Progenitor cell of endocrine pancreas (in vitro differentiated cells): ENCODE measurements at regions not wholly inside any gene's neighbourhood (a gene's known extent, or its start where the extent isn't known, plus 50 kb on each side); places are given as distances from the start of the nearest gene placed in this dataset.

Experiments
- DNase-seq: peaks from one replicate; pipeline ENCODE4 v3.0.0; 2021; ENCODE audit warnings: low spot score; ENCODE audit not compliant: unreplicated experiment
- H3K27ac Mint-ChIP-seq: 2 replicates; pipeline ENCODE4 v1.8.0; 2021; ENCODE audit warnings: mild to moderate bottlenecking, moderate library complexity, mixed read lengths
- H3K27me3 Mint-ChIP-seq: 2 replicates; pipeline ENCODE4 v1.8.0; 2021; ENCODE audit warnings: mixed read lengths
- H3K36me3 Mint-ChIP-seq: 2 replicates; pipeline ENCODE4 v1.8.0; 2022; ENCODE audit warnings: mixed read lengths; ENCODE audit not compliant: insufficient read depth
- H3K4me1 Mint-ChIP-seq: 2 replicates; pipeline ENCODE4 v1.8.0; 2021; ENCODE audit warnings: low read depth, mixed read lengths
- H3K4me3 Mint-ChIP-seq: 2 replicates; pipeline ENCODE4 v1.8.0; 2021; ENCODE audit warnings: low read depth, mild to moderate bottlenecking, moderate library complexity, mixed read lengths
- H3K9me3 Mint-ChIP-seq: 2 replicates; pipeline ENCODE4 v1.8.0; 2021; ENCODE audit warnings: low read depth, mixed read lengths
- TF ChIP-seq, protein P1 (sequence below): fragments of 200-600 bp; sonication (generic); IDR thresholded peaks from one replicate; pipeline ENCODE4 v1.5.0; 2021; ENCODE audit warnings: antibody characterized with exemption, mild to moderate bottlenecking; ENCODE audit not compliant: unreplicated experiment

DNA sequence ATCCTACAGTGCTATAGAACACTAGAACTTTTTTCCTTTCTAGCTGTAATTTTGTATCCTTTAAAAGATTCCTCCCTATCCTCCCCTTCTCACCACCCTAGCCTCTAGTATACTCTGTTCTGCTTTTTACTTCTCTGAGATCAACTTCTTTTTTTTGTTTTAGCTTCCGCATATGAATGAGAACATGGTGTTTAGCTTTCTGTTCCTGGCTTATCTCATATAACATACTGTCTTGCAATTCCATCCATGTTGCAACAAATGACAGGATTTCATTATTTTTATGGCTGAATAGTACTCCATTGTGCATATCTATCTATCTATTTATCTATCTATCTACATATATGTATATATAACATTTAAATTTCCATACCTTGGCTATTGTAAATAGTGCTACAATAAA, 126.0 kb upstream of the MAN2A1 start:
- Mint-ChIP-seq H3K4me3 (no peak overlapping the region), H3K4me1 (no peaks in the 10 kb centered on the region), H3K9me3 (no peaks in the 10 kb centered on the region), H3K27me3 (no peaks in the 10 kb centered on the region), H3K36me3 (no peaks in the 10 kb centered on the region), H3K27ac (no peak overlapping the region)
- no peak for DNase-seq
- TF ChIP-seq, protein P1, sequence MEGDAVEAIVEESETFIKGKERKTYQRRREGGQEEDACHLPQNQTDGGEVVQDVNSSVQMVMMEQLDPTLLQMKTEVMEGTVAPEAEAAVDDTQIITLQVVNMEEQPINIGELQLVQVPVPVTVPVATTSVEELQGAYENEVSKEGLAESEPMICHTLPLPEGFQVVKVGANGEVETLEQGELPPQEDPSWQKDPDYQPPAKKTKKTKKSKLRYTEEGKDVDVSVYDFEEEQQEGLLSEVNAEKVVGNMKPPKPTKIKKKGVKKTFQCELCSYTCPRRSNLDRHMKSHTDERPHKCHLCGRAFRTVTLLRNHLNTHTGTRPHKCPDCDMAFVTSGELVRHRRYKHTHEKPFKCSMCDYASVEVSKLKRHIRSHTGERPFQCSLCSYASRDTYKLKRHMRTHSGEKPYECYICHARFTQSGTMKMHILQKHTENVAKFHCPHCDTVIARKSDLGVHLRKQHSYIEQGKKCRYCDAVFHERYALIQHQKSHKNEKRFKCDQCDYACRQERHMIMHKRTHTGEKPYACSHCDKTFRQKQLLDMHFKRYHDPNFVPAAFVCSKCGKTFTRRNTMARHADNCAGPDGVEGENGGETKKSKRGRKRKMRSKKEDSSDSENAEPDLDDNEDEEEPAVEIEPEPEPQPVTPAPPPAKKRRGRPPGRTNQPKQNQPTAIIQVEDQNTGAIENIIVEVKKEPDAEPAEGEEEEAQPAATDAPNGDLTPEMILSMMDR, result no peak

DNA sequence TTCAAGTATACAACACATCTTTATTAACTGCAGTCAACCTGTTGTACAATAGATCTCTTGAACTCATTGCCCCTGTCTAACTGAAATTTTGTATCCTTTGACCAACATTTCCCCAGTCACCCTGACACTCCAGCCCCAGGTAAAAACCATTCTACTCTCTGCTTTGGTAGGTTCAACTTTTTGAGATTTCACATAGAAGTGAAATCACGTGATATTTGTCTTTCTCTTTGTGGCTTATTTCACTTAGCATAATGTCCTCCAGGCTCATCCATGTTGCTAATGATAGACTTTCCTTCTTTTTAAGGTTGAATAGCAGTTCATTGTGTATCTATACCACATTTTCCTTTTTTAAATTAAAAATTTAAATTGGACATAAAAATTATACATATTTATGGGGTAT, 126.5 kb upstream of the MAN2A1 start:
- no peaks in the 10 kb centered on the region for H3K27me3 Mint-ChIP-seq
- TF ChIP-seq, protein P1, result no peak
- DNase-seq, result no peak

DNA sequence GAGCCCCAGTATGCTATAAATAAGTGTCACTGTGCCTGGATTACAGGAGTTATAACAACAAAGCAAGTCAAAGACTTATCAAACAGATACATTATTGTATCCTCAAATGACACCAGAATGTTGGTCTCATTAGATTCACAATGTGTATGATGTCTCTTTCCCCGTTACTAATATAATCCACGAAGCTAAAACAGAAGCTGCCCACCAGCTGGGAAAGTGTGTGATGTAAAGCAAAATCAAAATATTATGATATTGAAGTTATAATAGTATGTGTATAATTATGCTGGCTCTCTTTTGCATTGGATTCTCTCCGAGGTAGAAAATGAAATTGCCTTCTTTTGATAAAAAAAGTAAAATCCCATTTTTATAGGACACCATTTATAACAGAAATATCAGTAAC, 127.3 kb upstream of the MAN2A1 start:
- H3K4me1 Mint-ChIP-seq, result no peaks in the 10 kb centered on the region
- H3K36me3 Mint-ChIP-seq, result no peaks in the 10 kb centered on the region
- H3K9me3 Mint-ChIP-seq, result no peaks in the 10 kb centered on the region
- H3K27me3 Mint-ChIP-seq, result no peaks in the 10 kb centered on the region
- H3K27ac Mint-ChIP-seq, result no peak overlapping the region
- no peak overlapping the region for H3K4me3 Mint-ChIP-seq
- no peak for DNase-seq
- TF ChIP-seq, protein P1, result no peak

More for the DNA sequence above, 126.5 kb upstream of the MAN2A1 start:
- H3K36me3 Mint-ChIP-seq, result no peaks in the 10 kb centered on the region
- no peak overlapping the region for H3K27ac Mint-ChIP-seq
- H3K4me3 Mint-ChIP-seq, result no peak overlapping the region
- no peaks in the 10 kb centered on the region for H3K4me1 Mint-ChIP-seq
- H3K9me3 Mint-ChIP-seq, result no peaks in the 10 kb centered on the region

DNA sequence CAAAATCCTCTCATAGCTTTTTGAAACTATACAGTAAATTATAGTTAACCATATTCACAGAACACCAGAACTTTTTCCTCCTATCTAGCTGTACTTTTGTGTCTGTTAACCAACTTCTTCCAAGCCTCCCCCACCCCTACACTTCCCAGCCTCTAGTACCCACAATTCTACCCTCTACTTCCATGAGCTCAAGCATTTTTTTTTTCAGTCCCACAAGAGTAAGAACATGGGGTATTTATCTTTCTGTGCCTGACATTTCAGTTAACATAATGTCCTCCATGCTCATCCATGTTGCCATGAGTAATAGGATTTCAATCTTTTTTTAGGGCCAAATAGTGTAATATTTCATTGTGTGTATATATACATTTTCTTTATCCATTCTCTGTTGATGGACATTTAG, 128.3 kb upstream of the MAN2A1 start:
- no peaks in the 10 kb centered on the region for H3K9me3 Mint-ChIP-seq
- TF ChIP-seq, protein P1, result no peak
- H3K4me1 Mint-ChIP-seq, result no peaks in the 10 kb centered on the region
- no peak for DNase-seq
- no peaks in the 10 kb centered on the region for H3K27me3 Mint-ChIP-seq
- H3K36me3 Mint-ChIP-seq, result no peaks in the 10 kb centered on the region
- H3K4me3 Mint-ChIP-seq, result no peak overlapping the region
- H3K27ac Mint-ChIP-seq, result no peak overlapping the region

DNA sequence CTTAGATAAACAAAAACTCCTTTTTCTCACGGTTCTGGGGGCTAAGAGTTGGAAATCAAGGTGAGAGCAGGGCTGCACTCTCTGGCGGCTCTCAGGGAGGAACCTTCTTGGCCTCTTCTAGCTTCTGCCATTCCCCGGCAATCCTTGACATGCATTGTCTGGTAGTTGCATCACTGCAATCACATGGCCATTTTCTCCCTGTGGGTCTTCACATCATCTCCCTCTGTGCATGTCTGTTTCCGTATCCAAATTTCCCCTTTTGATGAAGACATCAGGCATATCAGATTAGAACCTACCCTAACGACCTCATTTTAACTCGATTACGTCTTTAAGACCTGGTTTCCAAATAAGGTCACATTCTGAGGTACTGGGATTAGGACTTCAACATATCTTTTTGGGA, 129.2 kb upstream of the MAN2A1 start:
- H3K4me3 Mint-ChIP-seq, result no peak overlapping the region
- H3K27me3 Mint-ChIP-seq, result no peaks in the 10 kb centered on the region

More for the DNA sequence above, 129.2 kb upstream of the MAN2A1 start:
- Mint-ChIP-seq H3K36me3 (no peaks in the 10 kb centered on the region), H3K9me3 (no peaks in the 10 kb centered on the region), H3K27ac (no peak overlapping the region), H3K4me1 (no peaks in the 10 kb centered on the region)
- TF ChIP-seq, protein P1, result no peak
- no peak for DNase-seq
